Ishikawa (cell line): ENCODE measurements at regions not wholly inside any gene's neighbourhood (a gene's known extent, or its start where the extent isn't known, plus 50 kb on each side); places are given as distances from the start of the nearest gene placed in this dataset.

Experiments
- CEBPB ChIP-seq: IDR thresholded peaks from 2 replicates; pipeline ENCODE4 v1.6.1; 2012
- CREB1 ChIP-seq: IDR thresholded peaks from 2 replicates; pipeline ENCODE4 v1.6.1; 2012; ENCODE audit warnings: low read depth
- EGR1 ChIP-seq: IDR thresholded peaks from 2 replicates; pipeline ENCODE4 v1.6.1; 2012
- EP300 ChIP-seq: IDR thresholded peaks from 2 replicates; pipeline ENCODE4 v1.6.1; 2012; ENCODE audit warnings: borderline replicate concordance
- FOXM1 ChIP-seq: IDR thresholded peaks from 2 replicates; pipeline ENCODE4 v1.6.1; 2012; ENCODE audit warnings: low read depth, borderline replicate concordance
- MAX ChIP-seq: IDR thresholded peaks from 2 replicates; pipeline ENCODE4 v1.6.1; 2012
- NFIC ChIP-seq: IDR thresholded peaks from 2 replicates; pipeline ENCODE4 v1.6.1; 2012
- RAD21 ChIP-seq: IDR thresholded peaks from 2 replicates; pipeline ENCODE4 v1.6.1; 2012; ENCODE audit warnings: low read depth
- REST ChIP-seq: IDR thresholded peaks from 2 replicates; pipeline ENCODE4 v1.6.1; 2012; ENCODE audit warnings: low read depth, mild to moderate bottlenecking
- TAF1 ChIP-seq: IDR thresholded peaks from 2 replicates; pipeline ENCODE4 v1.6.1; 2012; ENCODE audit warnings: low read depth, mild to moderate bottlenecking
- TCF12 ChIP-seq: IDR thresholded peaks from 2 replicates; pipeline ENCODE4 v1.6.1; 2012; ENCODE audit warnings: low read depth
- TEAD4 ChIP-seq: IDR thresholded peaks from 2 replicates; pipeline ENCODE4 v1.6.1; 2012
- USF1 ChIP-seq: IDR thresholded peaks from 2 replicates; pipeline ENCODE4 v1.6.1; 2012
- YY1 ChIP-seq: IDR thresholded peaks from 2 replicates; pipeline ENCODE4 v1.6.1; 2012; ENCODE audit warnings: low read depth
- ZBTB7A ChIP-seq: IDR thresholded peaks from 2 replicates; pipeline ENCODE4 v1.6.1; 2012; ENCODE audit warnings: low read depth

GRCh38 chr1:38235705-38236104 lies 189.1 kb upstream of the POU3F1 start:
- TF ChIP-seq RAD21 (no peak), TCF12 (no peak), REST (no peak), YY1 (no peak), NFIC (no peak)

- TF ChIP-seq MAX (no peak), EP300 (no peak), RAD21 (no peak), REST (no peak), FOXM1 (no peak), USF1 (no peak), TCF12 (no peak), TAF1 (no peak), ZBTB7A (no peak), CEBPB (no peak), CREB1 (no peak), YY1 (no peak), EGR1 (no peak), NFIC (no peak), TEAD4 (no peak)
Observed at GRCh38 chr1:38231941-38232340, 185.3 kb upstream of the POU3F1 start.

- no peak for TF ChIP-seq MAX
- TF ChIP-seq EGR1 = no peak
- no peak for TF ChIP-seq YY1
- TF ChIP-seq CREB1 = no peak
- no peak for TF ChIP-seq RAD21
- TF ChIP-seq ZBTB7A = no peak
- no peak for TF ChIP-seq CEBPB
- TF ChIP-seq USF1 = no peak
Observed at GRCh38 chr1:38228718-38229117, 182.1 kb upstream of the POU3F1 start.

- no peak for TF ChIP-seq EP300
- TF ChIP-seq EGR1 = no peak
- no peak for TF ChIP-seq TEAD4
- no peak for TF ChIP-seq NFIC
- TF ChIP-seq REST = no peak
- no peak for TF ChIP-seq FOXM1
Observed at GRCh38 chr1:38225745-38226144, 179.2 kb upstream of the POU3F1 start.

GRCh38 chr1:38223391-38223790 lies 176.8 kb upstream of the POU3F1 start:
- TF ChIP-seq EGR1 (no peak), TAF1 (no peak), EP300 (no peak), REST (no peak), FOXM1 (no peak), TEAD4 (no peak), NFIC (no peak), RAD21 (no peak), CREB1 (no peak), ZBTB7A (no peak), YY1 (no peak), USF1 (no peak), MAX (no peak), TCF12 (no peak), CEBPB (no peak)
